ENCODE measurements at regions not wholly inside any gene's neighbourhood (a gene's known extent, or its start where the extent isn't known, plus 50 kb on each side); places are given as distances from the start of the nearest gene placed in this dataset.

GRCh38 chr1:208923456-208923855 is 660.1 kb upstream of the CAMK1G start:
- DNase-seq = no peak

GRCh38 chr1:208923946-208924720 is 659.4 kb upstream of the CAMK1G start:
- DNase-seq = no peak

- DNase-seq = no peak
These were observed 658.6 kb upstream of the CAMK1G start for GRCh38 chr1:208924928-208925327.

- DNase-seq = no peak
These were observed 655.0 kb upstream of the CAMK1G start for GRCh38 chr1:208928349-208929010.

- DNase-seq = no peak
These were observed 653.9 kb upstream of the CAMK1G start for GRCh38 chr1:208929575-208929974.

GRCh38 chr1:208931936-208932335 is 651.6 kb upstream of the CAMK1G start:
- DNase-seq = no peak

- DNase-seq = no peak
These were observed 649.5 kb upstream of the CAMK1G start for GRCh38 chr1:208933984-208934525.

GRCh38 chr1:208934933-208935332 is 648.6 kb upstream of the CAMK1G start:
- DNase-seq = no peak

GRCh38 chr1:208935517-208936187 is 647.9 kb upstream of the CAMK1G start:
- no peak for DNase-seq

GRCh38 chr1:208939537-208940085 is 643.9 kb upstream of the CAMK1G start:
- DNase-seq = no peak

GRCh38 chr1:208942394-208943130 is 641.0 kb upstream of the CAMK1G start:
- DNase-seq = no peak

GRCh38 chr1:208943291-208943690 is 640.2 kb upstream of the CAMK1G start:
- DNase-seq = no peak

GRCh38 chr1:208944981-208945451 is 638.5 kb upstream of the CAMK1G start:
- no peak for DNase-seq

GRCh38 chr1:208950206-208950605 is 633.3 kb upstream of the CAMK1G start:
- DNase-seq = no peak

GRCh38 chr1:208951026-208951525 is 632.4 kb upstream of the CAMK1G start:
- DNase-seq = no peak

- no peak for DNase-seq
These were observed 631.6 kb upstream of the CAMK1G start for GRCh38 chr1:208951908-208952307.

- no peak for DNase-seq
These were observed 620.6 kb upstream of the CAMK1G start for GRCh38 chr1:208962867-208963266.

GRCh38 chr1:208965351-208965750 is 618.2 kb upstream of the CAMK1G start:
- DNase-seq = no peak

- DNase-seq = no peak
These were observed 616.2 kb upstream of the CAMK1G start for GRCh38 chr1:208967334-208967733.

- DNase-seq = no peak
These were observed 608.8 kb upstream of the CAMK1G start for GRCh38 chr1:208974717-208975116.

- DNase-seq = no peak
These were observed 608.1 kb upstream of the CAMK1G start for GRCh38 chr1:208975456-208975855.

GRCh38 chr1:208977012-208977411 is 606.5 kb upstream of the CAMK1G start:
- no peak for DNase-seq

Measured in effector CD4-positive, alpha-beta T cell (primary cell).